ENCODE measurements at regions not wholly inside any gene's neighbourhood (a gene's known extent, or its start where the extent isn't known, plus 50 kb on each side); places are given as distances from the start of the nearest gene placed in this dataset.
"Not testable (repeated sequence)": the region's sequence is repeated elsewhere in the genome, so short reads cannot be mapped to it uniquely, and the experiment has no call there.

GRCh38 chr9:62881811-62882210 lies 1692.0 kb downstream of the SPATA31A7 start:
- not testable (repeated sequence) for DNase-seq (ENCODE audit: low spot score); ATAC-seq (ENCODE audit: low read depth); H3K27ac ChIP-seq (ENCODE audit: poor library complexity, severe bottlenecking); H3K27me3 ChIP-seq (ENCODE audit: insufficient read depth, poor library complexity, severe bottlenecking); H3K4me1 ChIP-seq (ENCODE audit: insufficient read depth, poor library complexity, severe bottlenecking); H3K9me3 ChIP-seq (ENCODE audit: severe bottlenecking); H3K36me3 ChIP-seq (ENCODE audit: low read depth); H3K4me3 ChIP-seq (ENCODE audit: severe bottlenecking)

GRCh38 chr9:62882717-62883116 lies 1692.9 kb downstream of the SPATA31A7 start:
- DNase-seq (ENCODE audit: low spot score); H3K9me3 ChIP-seq (ENCODE audit: severe bottlenecking); H3K36me3 ChIP-seq (ENCODE audit: low read depth); H3K27ac ChIP-seq (ENCODE audit: poor library complexity, severe bottlenecking); ATAC-seq (ENCODE audit: low read depth); H3K27me3 ChIP-seq (ENCODE audit: insufficient read depth, poor library complexity, severe bottlenecking); H3K4me1 ChIP-seq (ENCODE audit: insufficient read depth, poor library complexity, severe bottlenecking); H3K4me3 ChIP-seq (ENCODE audit: severe bottlenecking): not testable (repeated sequence)

- not testable (repeated sequence) for H3K27ac ChIP-seq (ENCODE audit: poor library complexity, severe bottlenecking); H3K4me1 ChIP-seq (ENCODE audit: insufficient read depth, poor library complexity, severe bottlenecking); ATAC-seq (ENCODE audit: low read depth); H3K9me3 ChIP-seq (ENCODE audit: severe bottlenecking); H3K36me3 ChIP-seq (ENCODE audit: low read depth); DNase-seq (ENCODE audit: low spot score); H3K4me3 ChIP-seq (ENCODE audit: severe bottlenecking); H3K27me3 ChIP-seq (ENCODE audit: insufficient read depth, poor library complexity, severe bottlenecking)
Measured at GRCh38 chr9:62896692-62897091, 1706.9 kb downstream of the SPATA31A7 start.

- H3K4me3 ChIP-seq (ENCODE audit: severe bottlenecking): peak overlapping the region; percentile 26
- not testable (repeated sequence) for H3K27me3 ChIP-seq (ENCODE audit: insufficient read depth, poor library complexity, severe bottlenecking); DNase-seq (ENCODE audit: low spot score); ATAC-seq (ENCODE audit: low read depth); H3K4me1 ChIP-seq (ENCODE audit: insufficient read depth, poor library complexity, severe bottlenecking); H3K27ac ChIP-seq (ENCODE audit: poor library complexity, severe bottlenecking); H3K9me3 ChIP-seq (ENCODE audit: severe bottlenecking); H3K36me3 ChIP-seq (ENCODE audit: low read depth)
Measured at GRCh38 chr9:62897411-62898225, 1707.8 kb downstream of the SPATA31A7 start.

- H3K27me3 ChIP-seq (ENCODE audit: insufficient read depth, poor library complexity, severe bottlenecking); H3K4me1 ChIP-seq (ENCODE audit: insufficient read depth, poor library complexity, severe bottlenecking); H3K9me3 ChIP-seq (ENCODE audit: severe bottlenecking); H3K36me3 ChIP-seq (ENCODE audit: low read depth); DNase-seq (ENCODE audit: low spot score); H3K4me3 ChIP-seq (ENCODE audit: severe bottlenecking); H3K27ac ChIP-seq (ENCODE audit: poor library complexity, severe bottlenecking); ATAC-seq (ENCODE audit: low read depth): not testable (repeated sequence)
Measured at GRCh38 chr9:62899666-62900065, 1709.8 kb downstream of the SPATA31A7 start.

GRCh38 chr9:62904061-62904460 lies 1714.2 kb downstream of the SPATA31A7 start:
- H3K4me3 ChIP-seq (ENCODE audit: severe bottlenecking); H3K4me1 ChIP-seq (ENCODE audit: insufficient read depth, poor library complexity, severe bottlenecking); H3K27me3 ChIP-seq (ENCODE audit: insufficient read depth, poor library complexity, severe bottlenecking); H3K36me3 ChIP-seq (ENCODE audit: low read depth); DNase-seq (ENCODE audit: low spot score); ATAC-seq (ENCODE audit: low read depth); H3K27ac ChIP-seq (ENCODE audit: poor library complexity, severe bottlenecking); H3K9me3 ChIP-seq (ENCODE audit: severe bottlenecking): not testable (repeated sequence)

- not testable (repeated sequence) for H3K27ac ChIP-seq (ENCODE audit: poor library complexity, severe bottlenecking); ATAC-seq (ENCODE audit: low read depth)
Measured at GRCh38 chr9:62905722-62906121, 1715.9 kb downstream of the SPATA31A7 start.

GRCh38 chr9:62907866-62908265 lies 1718.0 kb downstream of the SPATA31A7 start:
- H3K27me3 ChIP-seq (ENCODE audit: insufficient read depth, poor library complexity, severe bottlenecking); ATAC-seq (ENCODE audit: low read depth); H3K27ac ChIP-seq (ENCODE audit: poor library complexity, severe bottlenecking); H3K36me3 ChIP-seq (ENCODE audit: low read depth); H3K9me3 ChIP-seq (ENCODE audit: severe bottlenecking); H3K4me3 ChIP-seq (ENCODE audit: severe bottlenecking); H3K4me1 ChIP-seq (ENCODE audit: insufficient read depth, poor library complexity, severe bottlenecking): not testable (repeated sequence)
- peak; percentile 12 for DNase-seq (ENCODE audit: low spot score)

More at GRCh38 chr9:62905722-62906121, 1715.9 kb downstream of the SPATA31A7 start:
- H3K9me3 ChIP-seq (ENCODE audit: severe bottlenecking); H3K36me3 ChIP-seq (ENCODE audit: low read depth); H3K4me3 ChIP-seq (ENCODE audit: severe bottlenecking); H3K4me1 ChIP-seq (ENCODE audit: insufficient read depth, poor library complexity, severe bottlenecking); H3K27me3 ChIP-seq (ENCODE audit: insufficient read depth, poor library complexity, severe bottlenecking): not testable (repeated sequence)
- peak; percentile 4 for DNase-seq (ENCODE audit: low spot score)

- ATAC-seq (ENCODE audit: low read depth); H3K9me3 ChIP-seq (ENCODE audit: severe bottlenecking); H3K4me3 ChIP-seq (ENCODE audit: severe bottlenecking); H3K36me3 ChIP-seq (ENCODE audit: low read depth); H3K27me3 ChIP-seq (ENCODE audit: insufficient read depth, poor library complexity, severe bottlenecking); H3K27ac ChIP-seq (ENCODE audit: poor library complexity, severe bottlenecking); H3K4me1 ChIP-seq (ENCODE audit: insufficient read depth, poor library complexity, severe bottlenecking): not testable (repeated sequence)
- DNase-seq (ENCODE audit: low spot score): peak; percentile 11
Measured at GRCh38 chr9:62908271-62908670, 1718.4 kb downstream of the SPATA31A7 start.

GRCh38 chr9:62909447-62909846 lies 1719.6 kb downstream of the SPATA31A7 start:
- H3K27ac ChIP-seq (ENCODE audit: poor library complexity, severe bottlenecking); H3K4me3 ChIP-seq (ENCODE audit: severe bottlenecking); H3K36me3 ChIP-seq (ENCODE audit: low read depth); H3K27me3 ChIP-seq (ENCODE audit: insufficient read depth, poor library complexity, severe bottlenecking); H3K4me1 ChIP-seq (ENCODE audit: insufficient read depth, poor library complexity, severe bottlenecking); H3K9me3 ChIP-seq (ENCODE audit: severe bottlenecking); ATAC-seq (ENCODE audit: low read depth): not testable (repeated sequence)
- DNase-seq (ENCODE audit: low spot score): peak; percentile 4

GRCh38 chr9:62912278-62912677 lies 1722.4 kb downstream of the SPATA31A7 start:
- not testable (repeated sequence) for H3K36me3 ChIP-seq (ENCODE audit: low read depth); H3K4me3 ChIP-seq (ENCODE audit: severe bottlenecking); ATAC-seq (ENCODE audit: low read depth); H3K9me3 ChIP-seq (ENCODE audit: severe bottlenecking); H3K4me1 ChIP-seq (ENCODE audit: insufficient read depth, poor library complexity, severe bottlenecking); H3K27ac ChIP-seq (ENCODE audit: poor library complexity, severe bottlenecking); H3K27me3 ChIP-seq (ENCODE audit: insufficient read depth, poor library complexity, severe bottlenecking); DNase-seq (ENCODE audit: low spot score)

GRCh38 chr9:62915168-62915567 lies 1725.3 kb downstream of the SPATA31A7 start:
- not testable (repeated sequence) for H3K27me3 ChIP-seq (ENCODE audit: insufficient read depth, poor library complexity, severe bottlenecking); H3K27ac ChIP-seq (ENCODE audit: poor library complexity, severe bottlenecking); H3K4me1 ChIP-seq (ENCODE audit: insufficient read depth, poor library complexity, severe bottlenecking); H3K4me3 ChIP-seq (ENCODE audit: severe bottlenecking); H3K9me3 ChIP-seq (ENCODE audit: severe bottlenecking); ATAC-seq (ENCODE audit: low read depth); H3K36me3 ChIP-seq (ENCODE audit: low read depth)
- DNase-seq (ENCODE audit: low spot score): peak; percentile 19

All from RWPE2 (cell line).